Fibroblast of villous mesenchyme (primary cell): ENCODE measurements at regions not wholly inside any gene's neighbourhood (a gene's known extent, or its start where the extent isn't known, plus 50 kb on each side); places are given as distances from the start of the nearest gene placed in this dataset.

Experiments
- DNase-seq: peaks from one replicate; pipeline ENCODE4 v3.0.0-alpha.2; 2010; ENCODE audit warnings: low read depth
- H3K4me3 ChIP-seq: 2 replicates; pipeline ENCODE4 v1.5.1; 2011; ENCODE audit warnings: low read depth, mild to moderate bottlenecking, low read length
- CTCF ChIP-seq: IDR thresholded peaks from 2 replicates; pipeline ENCODE4 v1.5.1; 2012; ENCODE audit warnings: low read depth, mild to moderate bottlenecking, low read length; ENCODE audit not compliant: insufficient read depth

- no peak for DNase-seq
- TF ChIP-seq CTCF = no peak
Measured at GRCh38 chr5:4212071-4212739, 616.6 kb downstream of the IRX1 start.

DNA sequence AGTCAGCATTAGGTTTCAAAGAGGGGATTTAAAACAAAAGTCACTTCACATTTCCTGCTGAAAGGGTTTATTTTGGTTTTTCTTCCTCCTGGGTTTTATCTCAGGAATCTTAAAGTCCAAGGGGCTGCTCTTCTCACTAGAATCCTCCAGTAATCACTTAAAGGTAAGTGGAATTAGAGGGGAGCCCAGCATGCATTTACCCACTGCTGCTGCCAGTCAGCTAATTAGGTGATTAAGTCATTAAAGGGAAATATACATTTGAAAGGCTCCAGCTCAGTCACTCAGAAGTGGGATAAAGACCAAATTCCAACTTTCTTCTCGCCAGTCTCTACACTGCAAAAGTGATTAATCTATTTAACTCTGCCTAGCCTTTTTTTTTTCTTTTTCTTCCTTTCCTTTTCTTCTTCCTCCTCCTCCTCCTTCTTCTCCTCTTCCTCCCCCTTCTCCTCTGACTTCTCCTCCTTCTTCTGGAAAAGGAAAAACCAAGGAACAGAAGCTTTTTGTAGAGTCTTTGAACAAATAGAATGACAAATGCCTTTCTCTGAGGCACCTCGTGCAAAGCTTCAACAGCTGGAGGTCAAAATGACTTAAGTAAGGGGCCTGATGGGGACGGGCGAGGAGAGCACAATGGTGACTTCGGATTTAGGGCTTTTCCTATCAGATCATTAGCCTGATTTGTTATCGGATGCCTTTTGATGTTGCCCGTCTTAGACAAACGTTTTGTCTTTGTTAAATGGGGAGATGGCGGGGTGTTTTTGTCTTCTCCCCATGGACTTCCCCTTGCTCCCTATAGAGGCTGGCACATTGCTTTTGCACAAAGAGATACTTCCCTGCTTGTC is 617.6 kb downstream of the IRX1 start:
- TF ChIP-seq CTCF = no peak
- H3K4me3 ChIP-seq = no peak overlapping the region
- DNase-seq = no peak

More at GRCh38 chr5:4212071-4212739, 616.6 kb downstream of the IRX1 start:
- H3K4me3 ChIP-seq = no peak overlapping the region

- DNase-seq = no peak
- no peak for TF ChIP-seq CTCF
- H3K4me3 ChIP-seq = no peak overlapping the region
Measured at GRCh38 chr5:4215143-4215542, 619.5 kb downstream of the IRX1 start.

DNA sequence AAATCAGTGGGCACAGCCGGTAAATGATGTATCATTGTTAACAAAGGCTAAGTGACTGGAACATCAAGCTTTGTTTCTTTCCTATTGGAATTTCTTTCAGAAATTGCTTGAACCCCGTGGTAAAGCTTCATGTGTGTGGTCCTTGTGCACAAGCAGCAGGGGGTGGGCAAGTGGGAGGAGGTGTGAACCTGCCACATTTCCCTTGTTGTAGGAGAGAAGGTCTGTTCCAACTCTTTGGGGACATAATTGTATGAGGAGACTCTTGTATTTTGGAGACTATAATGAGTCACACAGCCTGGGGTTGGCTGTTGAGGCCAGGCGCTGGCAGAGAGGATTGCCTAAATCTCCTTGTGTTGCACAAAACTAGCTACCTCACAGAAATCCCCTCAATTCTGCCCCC is 620.5 kb downstream of the IRX1 start:
- no peak overlapping the region for H3K4me3 ChIP-seq
- DNase-seq = no peak
- no peak for TF ChIP-seq CTCF

DNA sequence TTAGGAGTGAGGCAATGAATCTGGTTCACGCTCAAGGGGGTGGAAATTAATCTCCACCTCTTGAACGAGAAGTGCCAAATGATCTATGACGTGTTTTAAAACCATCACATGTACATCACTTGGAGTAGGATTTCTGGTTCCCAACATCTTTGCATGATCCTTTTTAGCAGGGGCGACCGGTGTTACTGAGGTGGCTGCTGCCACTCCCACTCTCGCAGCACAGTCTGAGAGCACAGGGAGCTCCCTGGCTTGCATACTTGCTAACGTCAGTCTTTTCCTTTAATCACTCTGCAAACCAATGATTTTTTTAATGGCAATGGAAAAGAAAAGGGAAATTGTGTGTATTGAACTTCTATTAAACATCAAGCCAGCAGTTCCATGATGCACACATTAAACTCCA is 624.4 kb downstream of the IRX1 start:
- no peak for DNase-seq
- no peak overlapping the region for H3K4me3 ChIP-seq
- TF ChIP-seq CTCF = no peak

DNA sequence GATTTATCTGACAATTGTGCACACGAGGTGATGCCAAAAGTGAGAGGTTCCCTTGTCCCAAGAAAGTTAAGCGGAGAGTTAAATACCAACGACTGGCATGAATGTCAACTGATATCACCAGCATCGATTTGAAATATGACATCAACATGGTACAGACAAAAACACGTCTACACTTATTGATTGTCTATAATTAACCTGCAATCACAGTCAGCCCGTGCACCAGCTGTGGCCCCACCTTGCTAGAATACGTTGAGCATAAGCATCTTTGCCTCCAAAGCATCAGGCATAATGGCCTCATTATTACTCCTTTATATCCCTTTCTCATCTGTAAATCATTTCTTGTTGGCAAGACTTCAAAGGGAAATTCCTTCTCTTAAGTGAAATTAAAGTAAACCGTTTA is 625.4 kb downstream of the IRX1 start:
- H3K4me3 ChIP-seq = no peak overlapping the region
- no peak for TF ChIP-seq CTCF
- no peak for DNase-seq

DNA sequence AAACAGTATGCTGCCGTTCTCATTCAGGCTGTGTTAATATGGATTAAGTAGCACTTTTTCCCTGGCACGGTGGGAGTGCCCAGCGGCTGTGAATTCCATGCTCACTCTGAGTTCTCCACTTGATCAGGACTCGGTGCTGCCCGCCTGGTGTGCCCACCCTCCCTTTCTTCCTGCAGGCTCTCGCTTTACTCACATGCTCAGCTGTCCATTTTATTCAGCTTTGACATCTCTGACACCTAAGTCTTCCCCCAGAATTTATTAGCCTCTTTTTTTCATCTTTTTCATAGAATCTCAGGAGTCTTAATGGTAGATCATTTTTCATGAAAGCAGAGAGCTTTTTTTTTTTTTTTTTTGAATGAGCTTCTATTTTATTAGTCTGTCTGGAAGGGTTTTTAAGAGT is 626.5 kb downstream of the IRX1 start:
- DNase-seq = no peak
- no peak overlapping the region for H3K4me3 ChIP-seq
- no peak for TF ChIP-seq CTCF
